Neutrophil (primary cell): ENCODE measurements at regions not wholly inside any gene's neighbourhood (a gene's known extent, or its start where the extent isn't known, plus 50 kb on each side); places are given as distances from the start of the nearest gene placed in this dataset.
"Not testable (repeated sequence)": the region's sequence is repeated elsewhere in the genome, so short reads cannot be mapped to it uniquely, and the experiment has no call there.

Experiments
- H3K27ac ChIP-seq: fragments of 200-600 bp; sonication (generic); 2 replicates; pipeline ENCODE4 v1.5.1; 2016; ENCODE audit warnings: mild to moderate bottlenecking, moderate library complexity
- H3K27me3 ChIP-seq: fragments of 200-600 bp; sonication (generic); 2 replicates; pipeline ENCODE4 v1.6.0; 2016; ENCODE audit warnings: mild to moderate bottlenecking
- H3K36me3 ChIP-seq: fragments of 200-600 bp; sonication (generic); 2 replicates; pipeline ENCODE4 v1.5.1; 2017
- H3K4me1 ChIP-seq, 2 experiments: fragments of 200-600 bp in 1 of 2; sonication (generic) in 1 of 2; 1 replicate in 1 of 2; 2 replicates in 1 of 2; pipeline versions ENCODE4 v1.5.1 to v1.6.1; 2013 to 2016; ENCODE audit warnings: low read depth in 1 of 2, low read length in 1 of 2, mild to moderate bottlenecking in 1 of 2, moderate library complexity in 1 of 2; ENCODE audit not compliant: control insufficient read depth in 1 of 2, insufficient read depth in 1 of 2
- H3K4me3 ChIP-seq, 2 experiments: fragments of 200-600 bp in 1 of 2; sonication (generic) in 1 of 2; 1 replicate in 1 of 2; 2 replicates in 1 of 2; pipeline ENCODE4 v1.5.1; 2013 to 2016; ENCODE audit warnings: low read depth in 1 of 2, low read length in 1 of 2, mild to moderate bottlenecking in 1 of 2, moderate library complexity in 1 of 2
- H3K9me3 ChIP-seq: fragments of 200-600 bp; sonication (generic); 2 replicates; pipeline ENCODE4 v1.5.1; 2016
- TF ChIP-seq, protein P1 (sequence below): fragments of 200-600 bp; sonication (generic); IDR thresholded peaks from 2 replicates; pipeline ENCODE4 v1.5.1; 2016; ENCODE audit warnings: antibody characterized with exemption

DNA sequence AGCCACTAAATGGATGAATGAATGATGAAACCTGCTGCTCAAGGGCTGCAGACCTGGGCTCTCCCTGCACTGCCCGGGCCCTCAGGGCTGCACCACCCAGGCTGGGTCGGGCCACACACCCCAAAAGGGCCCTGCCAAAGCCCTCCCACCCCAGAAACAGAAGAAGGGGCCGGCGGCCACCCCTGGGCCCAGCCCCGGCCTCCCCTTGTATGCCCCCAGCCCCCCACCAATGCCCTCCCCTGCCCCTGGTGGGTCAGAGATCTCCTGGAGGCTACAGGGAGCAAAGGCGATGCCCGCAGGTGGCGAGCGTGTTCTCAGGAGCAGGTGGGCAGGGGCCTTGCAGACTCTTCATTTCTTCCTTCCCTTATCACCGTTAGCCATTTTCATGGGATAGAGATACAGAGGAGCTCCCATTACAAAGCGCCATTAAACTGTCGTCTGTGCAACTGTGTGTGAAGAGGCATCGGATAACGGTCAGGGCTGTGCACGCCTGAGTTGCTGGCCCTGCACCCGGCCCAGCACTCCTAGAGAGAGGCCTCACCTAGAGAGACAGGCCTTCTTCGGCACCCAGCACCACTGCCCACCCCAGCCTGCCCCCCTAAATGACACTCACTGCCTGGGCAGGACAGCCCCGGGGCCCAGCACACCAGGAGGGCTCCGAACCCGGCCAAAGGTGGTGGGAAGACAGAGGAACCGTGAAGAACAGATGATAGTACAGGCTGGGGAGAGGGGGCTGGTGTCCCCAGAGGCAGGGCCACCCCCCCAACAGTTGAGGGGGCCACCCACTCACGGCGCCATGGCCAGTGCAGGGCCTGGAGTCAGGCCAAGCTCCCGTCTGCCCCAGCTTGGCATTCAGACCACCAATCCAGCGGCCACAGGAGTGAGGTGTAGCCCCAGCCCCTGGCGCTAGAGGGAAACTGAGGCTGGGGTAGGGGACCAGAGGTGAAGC, 133.7 kb downstream of the FAM53A start:
- Histone ChIP-seq H3K4me3 (no peak overlapping the region), H3K27ac (no peak overlapping the region), H3K27me3 (peaks cover 38% of the 10 kb centered on the region), H3K4me1 (peaks cover 0 to 4% of the 10 kb centered on the region in 2 experiments), H3K36me3 (no peaks in the 10 kb centered on the region), H3K9me3 (no peaks in the 10 kb centered on the region)
- TF ChIP-seq, protein P1, sequence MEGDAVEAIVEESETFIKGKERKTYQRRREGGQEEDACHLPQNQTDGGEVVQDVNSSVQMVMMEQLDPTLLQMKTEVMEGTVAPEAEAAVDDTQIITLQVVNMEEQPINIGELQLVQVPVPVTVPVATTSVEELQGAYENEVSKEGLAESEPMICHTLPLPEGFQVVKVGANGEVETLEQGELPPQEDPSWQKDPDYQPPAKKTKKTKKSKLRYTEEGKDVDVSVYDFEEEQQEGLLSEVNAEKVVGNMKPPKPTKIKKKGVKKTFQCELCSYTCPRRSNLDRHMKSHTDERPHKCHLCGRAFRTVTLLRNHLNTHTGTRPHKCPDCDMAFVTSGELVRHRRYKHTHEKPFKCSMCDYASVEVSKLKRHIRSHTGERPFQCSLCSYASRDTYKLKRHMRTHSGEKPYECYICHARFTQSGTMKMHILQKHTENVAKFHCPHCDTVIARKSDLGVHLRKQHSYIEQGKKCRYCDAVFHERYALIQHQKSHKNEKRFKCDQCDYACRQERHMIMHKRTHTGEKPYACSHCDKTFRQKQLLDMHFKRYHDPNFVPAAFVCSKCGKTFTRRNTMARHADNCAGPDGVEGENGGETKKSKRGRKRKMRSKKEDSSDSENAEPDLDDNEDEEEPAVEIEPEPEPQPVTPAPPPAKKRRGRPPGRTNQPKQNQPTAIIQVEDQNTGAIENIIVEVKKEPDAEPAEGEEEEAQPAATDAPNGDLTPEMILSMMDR = no peak

DNA sequence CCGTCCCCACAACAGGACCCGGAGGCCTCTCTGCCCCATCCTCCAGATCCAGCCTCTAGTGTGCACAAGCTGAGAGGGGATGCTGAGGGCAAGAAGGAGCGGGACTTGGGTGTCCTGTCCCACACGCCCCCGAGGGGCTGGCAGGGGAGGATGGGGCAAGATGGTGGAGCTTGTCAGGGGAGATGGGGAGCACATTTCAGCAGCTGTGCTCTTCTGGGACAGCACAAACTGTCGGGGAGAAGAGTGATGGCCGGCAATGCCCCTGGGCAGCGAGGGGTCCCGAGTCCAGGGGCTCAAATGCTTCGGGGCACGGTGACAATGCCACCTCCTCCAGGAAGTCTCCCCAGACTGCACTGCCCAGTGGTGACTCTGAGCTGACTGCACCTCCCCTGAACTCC, 134.5 kb downstream of the FAM53A start:
- Histone ChIP-seq H3K36me3 (no peaks in the 10 kb centered on the region), H3K27ac (no peak overlapping the region), H3K27me3 (peaks cover 33% of the 10 kb centered on the region), H3K4me3 (no peak overlapping the region), H3K4me1 (peaks cover 0 to 4% of the 10 kb centered on the region in 2 experiments), H3K9me3 (no peaks in the 10 kb centered on the region)
- TF ChIP-seq, protein P1 = no peak

DNA sequence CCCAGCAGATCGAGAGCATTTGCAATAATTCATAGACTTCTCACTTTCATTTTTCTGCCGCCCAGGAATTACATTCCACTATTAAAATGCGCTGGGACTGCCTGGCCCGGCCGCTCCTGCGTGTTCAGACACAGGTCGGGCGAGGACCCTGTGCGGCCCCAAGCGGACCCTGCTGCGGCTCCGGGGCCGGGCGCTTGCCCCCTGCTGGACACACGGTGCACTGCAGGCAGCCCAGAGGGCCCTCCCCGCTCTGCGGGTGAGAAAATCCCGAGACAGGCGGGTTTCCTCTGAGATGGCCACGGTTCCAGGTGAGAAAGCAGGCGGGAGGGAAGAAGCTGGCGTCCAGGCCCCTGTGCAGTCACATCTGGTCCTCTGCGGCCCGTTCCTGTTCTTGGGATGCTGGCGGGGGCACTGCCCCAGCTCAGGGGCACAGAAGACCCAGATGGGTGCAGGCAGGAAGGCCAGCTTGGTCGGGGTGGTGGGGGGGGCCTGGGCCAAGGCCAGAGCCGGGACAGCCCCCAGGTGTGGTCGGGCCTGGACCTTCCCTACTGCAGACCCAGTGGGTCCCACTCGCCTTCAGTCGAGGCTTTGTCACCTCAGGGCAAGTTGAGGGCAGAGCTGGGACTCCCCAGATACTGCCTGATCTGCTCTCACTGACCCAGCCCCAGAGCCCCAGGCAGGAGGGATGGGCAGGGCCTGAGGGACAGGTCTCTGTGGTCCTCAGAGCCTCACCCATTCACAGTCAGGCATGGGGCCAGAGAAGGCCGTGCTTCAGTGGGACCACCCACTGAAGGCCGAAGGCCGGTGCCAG, 135.1 kb downstream of the FAM53A start:
- TF ChIP-seq, protein P1 = peak; percentile 91
- H3K4me1 ChIP-seq, H3K4me3 ChIP-seq, H3K36me3 ChIP-seq, H3K9me3 ChIP-seq, H3K27ac ChIP-seq: not testable (repeated sequence)
- H3K27me3 ChIP-seq = peaks cover 30% of the 10 kb centered on the region

DNA sequence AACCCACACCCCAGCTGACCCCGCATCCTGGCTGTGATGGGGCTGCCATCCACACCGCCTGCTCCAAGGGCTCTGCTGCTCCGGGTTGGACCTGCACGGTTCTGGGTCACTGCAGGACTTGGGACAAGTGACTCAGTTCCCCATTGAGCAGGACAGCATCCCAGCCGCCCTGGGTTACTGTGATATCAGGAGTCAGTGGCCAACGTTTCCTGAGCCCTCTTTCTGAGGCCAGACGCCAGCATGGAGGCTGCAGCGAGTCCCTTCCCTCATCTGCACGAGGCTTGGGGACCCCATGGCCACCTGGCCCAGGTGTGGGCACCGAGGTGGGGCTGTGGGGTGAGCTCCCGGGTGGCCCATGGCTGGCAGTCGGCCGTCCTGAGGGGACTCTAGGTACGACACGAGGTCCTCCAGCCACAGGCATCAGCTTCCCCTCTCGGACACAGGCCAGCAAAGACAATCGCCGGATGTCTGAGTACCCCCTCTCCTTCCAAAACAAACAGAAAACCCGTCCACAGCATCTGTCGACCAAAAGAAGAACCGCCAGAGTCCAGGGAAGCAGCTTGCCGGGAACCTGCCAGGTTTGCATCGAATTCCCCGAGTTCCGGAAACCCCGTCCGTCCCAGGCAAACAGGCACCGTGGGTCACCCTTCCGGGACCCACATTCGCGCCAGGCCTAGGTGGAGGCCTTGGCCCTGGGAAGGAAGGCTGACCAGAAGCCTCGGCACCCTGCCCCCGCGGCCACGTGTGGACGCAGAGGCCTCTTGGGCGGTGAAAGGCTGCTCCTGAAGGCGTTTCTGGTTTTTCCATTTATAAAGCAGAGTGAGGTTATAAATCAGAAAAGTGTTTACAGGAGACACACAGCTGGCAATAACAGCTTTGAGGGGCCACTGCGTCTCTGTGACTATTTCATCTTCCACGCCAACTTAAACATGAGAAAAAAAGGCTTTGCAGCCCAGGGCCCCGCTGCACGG, 136.0 kb downstream of the FAM53A start:
- no peaks in the 10 kb centered on the region for H3K9me3 ChIP-seq
- H3K4me3 ChIP-seq = no peak overlapping the region
- no peaks in the 10 kb centered on the region for H3K36me3 ChIP-seq
- H3K4me1 ChIP-seq = peaks cover 0 to 4% of the 10 kb centered on the region in 2 experiments
- TF ChIP-seq, protein P1 = no peak
- no peak overlapping the region for H3K27ac ChIP-seq
- peaks cover 30% of the 10 kb centered on the region for H3K27me3 ChIP-seq
